DOHH2 (cell line): ENCODE measurements at regions not wholly inside any gene's neighbourhood (a gene's known extent, or its start where the extent isn't known, plus 50 kb on each side); places are given as distances from the start of the nearest gene placed in this dataset.

Source experiments
- H3F3A ChIP-seq: fragments of 200-600 bp; sonication (generic), shearing (Covaris generic); 2 replicates; pipeline ENCODE4 v1.6.0; 2016; ENCODE audit warnings: antibody characterized with exemption, mild to moderate bottlenecking; ENCODE audit not compliant: control insufficient read depth, insufficient read depth
- H3K27ac ChIP-seq: fragments of 200-600 bp; sonication (generic); 2 replicates; pipeline ENCODE4 v1.5.1; 2014; ENCODE audit warnings: low read depth, mild to moderate bottlenecking, low read length, moderate library complexity
- H3K27me3 ChIP-seq: fragments of 200-600 bp; sonication (generic); 2 replicates; pipeline ENCODE4 v1.6.1; 2014; ENCODE audit warnings: mild to moderate bottlenecking, low read length, mixed read lengths; ENCODE audit not compliant: control insufficient read depth
- H3K36me3 ChIP-seq: fragments of 200-600 bp; sonication (generic); 2 replicates; pipeline ENCODE4 v1.6.1; 2014; ENCODE audit warnings: mild to moderate bottlenecking, low read length, moderate library complexity, mixed read lengths; ENCODE audit not compliant: control insufficient read depth
- H3K4me1 ChIP-seq: fragments of 200-600 bp; sonication (generic); 2 replicates; pipeline ENCODE4 v1.6.1; 2014; ENCODE audit warnings: mild to moderate bottlenecking, low read length, mixed read lengths; ENCODE audit not compliant: control insufficient read depth
- H3K4me2 ChIP-seq: fragments of 200-600 bp; sonication (generic); 2 replicates; pipeline ENCODE4 v1.6.0; 2014; ENCODE audit warnings: mild to moderate bottlenecking, low read length, moderate library complexity
- H3K4me3 ChIP-seq: fragments of 200-600 bp; sonication (generic); 2 replicates; pipeline ENCODE4 v1.5.1; 2014; ENCODE audit warnings: mild to moderate bottlenecking, low read length, mixed read lengths
- H3K79me2 ChIP-seq: fragments of 200-600 bp; sonication (generic); 2 replicates; pipeline ENCODE4 v1.6.1; 2014; ENCODE audit warnings: mild to moderate bottlenecking, low read length, mixed read lengths; ENCODE audit not compliant: control insufficient read depth
- H3K9me2 ChIP-seq: fragments of 200-600 bp; sonication (generic); replicated peaks from 2 replicates; pipeline ENCODE4 v1.6.1; 2014; ENCODE audit warnings: mild to moderate bottlenecking, low read length, mixed read lengths; ENCODE audit not compliant: control insufficient read depth
- H3K9me3 ChIP-seq: fragments of 200-600 bp; sonication (generic); 2 replicates; pipeline ENCODE4 v1.6.1; 2014; ENCODE audit warnings: antibody characterized with exemption, low read length, mixed read lengths; ENCODE audit not compliant: control insufficient read depth, insufficient read depth
- H4K20me1 ChIP-seq: fragments of 200-600 bp; sonication (generic); 2 replicates; pipeline ENCODE4 v1.6.0; 2014; ENCODE audit warnings: low read depth, mild to moderate bottlenecking, antibody characterized with exemption, low read length, moderate library complexity; ENCODE audit not compliant: control insufficient read depth, insufficient read depth
- EZH2phosphoT487 ChIP-seq: fragments of 200-600 bp; sonication (generic); IDR thresholded peaks from 2 replicates; pipeline ENCODE4 v1.6.1; 2017; ENCODE audit warnings: borderline replicate concordance, mild to moderate bottlenecking, antibody characterized with exemption, low read length, moderate library complexity, mixed read lengths
- TF ChIP-seq, protein P1 (sequence below): fragments of 200-600 bp; sonication (generic); IDR thresholded peaks from one replicate; pipeline ENCODE4 v1.5.1; 2014; ENCODE audit warnings: antibody characterized with exemption, mild to moderate bottlenecking, low read depth, low read length; ENCODE audit not compliant: poor library complexity, severe bottlenecking

DNA sequence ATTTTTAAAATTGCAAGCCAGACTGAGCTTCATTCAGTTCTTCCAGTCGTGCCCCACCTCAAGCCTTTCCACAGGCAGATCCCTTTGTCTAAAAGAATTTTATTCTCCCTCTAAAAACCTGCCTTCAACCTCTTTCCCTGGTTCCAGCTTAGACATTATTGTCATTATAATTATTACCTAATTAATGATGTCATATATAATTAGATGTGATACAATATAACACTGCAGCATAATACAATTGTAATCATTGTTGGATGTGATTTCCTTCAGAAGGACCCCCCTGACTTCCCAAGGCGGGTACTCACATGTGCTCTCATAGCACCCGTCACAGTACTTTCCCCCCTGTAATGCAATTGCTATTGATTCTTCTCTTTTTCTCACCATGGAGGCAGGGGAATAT, 88.6 kb downstream of the GPAM start:
- no peaks in the 10 kb centered on the region for H3K9me3 ChIP-seq
- no peaks in the 10 kb centered on the region for H3K4me1 ChIP-seq
- no peak for TF ChIP-seq EZH2phosphoT487
- TF ChIP-seq, protein P1, sequence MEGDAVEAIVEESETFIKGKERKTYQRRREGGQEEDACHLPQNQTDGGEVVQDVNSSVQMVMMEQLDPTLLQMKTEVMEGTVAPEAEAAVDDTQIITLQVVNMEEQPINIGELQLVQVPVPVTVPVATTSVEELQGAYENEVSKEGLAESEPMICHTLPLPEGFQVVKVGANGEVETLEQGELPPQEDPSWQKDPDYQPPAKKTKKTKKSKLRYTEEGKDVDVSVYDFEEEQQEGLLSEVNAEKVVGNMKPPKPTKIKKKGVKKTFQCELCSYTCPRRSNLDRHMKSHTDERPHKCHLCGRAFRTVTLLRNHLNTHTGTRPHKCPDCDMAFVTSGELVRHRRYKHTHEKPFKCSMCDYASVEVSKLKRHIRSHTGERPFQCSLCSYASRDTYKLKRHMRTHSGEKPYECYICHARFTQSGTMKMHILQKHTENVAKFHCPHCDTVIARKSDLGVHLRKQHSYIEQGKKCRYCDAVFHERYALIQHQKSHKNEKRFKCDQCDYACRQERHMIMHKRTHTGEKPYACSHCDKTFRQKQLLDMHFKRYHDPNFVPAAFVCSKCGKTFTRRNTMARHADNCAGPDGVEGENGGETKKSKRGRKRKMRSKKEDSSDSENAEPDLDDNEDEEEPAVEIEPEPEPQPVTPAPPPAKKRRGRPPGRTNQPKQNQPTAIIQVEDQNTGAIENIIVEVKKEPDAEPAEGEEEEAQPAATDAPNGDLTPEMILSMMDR = no peak

DNA sequence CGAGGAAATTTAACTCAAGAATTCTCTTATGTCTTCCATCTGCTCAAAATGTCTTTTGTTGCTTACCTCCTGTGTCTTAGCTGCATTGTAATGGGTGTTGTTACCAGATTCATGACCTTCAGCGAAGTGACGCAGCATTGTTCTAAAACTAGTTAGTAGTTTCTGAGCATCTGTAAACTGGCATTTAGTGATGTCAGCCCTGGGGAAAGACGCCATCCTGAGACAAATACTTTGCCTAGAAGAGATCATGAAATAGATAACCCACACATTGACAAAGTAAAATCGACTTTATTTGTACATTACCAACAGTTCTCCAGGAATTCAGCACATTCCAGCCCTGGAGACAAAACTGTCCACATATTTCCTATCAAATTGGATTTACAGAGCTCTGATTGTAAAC, 87.8 kb downstream of the GPAM start:
- Histone ChIP-seq H3K9me2 (no peaks in the 10 kb centered on the region), H3F3A (no peaks in the 10 kb centered on the region), H3K79me2 (no peaks in the 10 kb centered on the region), H3K4me3 (no peak overlapping the region), H4K20me1 (no peaks in the 10 kb centered on the region), H3K4me2 (no peak overlapping the region), H3K4me1 (no peaks in the 10 kb centered on the region), H3K27ac (no peak overlapping the region), H3K36me3 (no peaks in the 10 kb centered on the region), H3K27me3 (no peaks in the 10 kb centered on the region), H3K9me3 (no peaks in the 10 kb centered on the region)
- TF ChIP-seq, protein P1 = no peak
- TF ChIP-seq EZH2phosphoT487 = no peak

More for the DNA sequence above, 88.6 kb downstream of the GPAM start:
- H3K4me3 ChIP-seq = no peak overlapping the region
- H4K20me1 ChIP-seq = no peaks in the 10 kb centered on the region
- no peaks in the 10 kb centered on the region for H3K79me2 ChIP-seq
- H3F3A ChIP-seq = no peaks in the 10 kb centered on the region
- H3K27ac ChIP-seq = no peak overlapping the region
- H3K27me3 ChIP-seq = no peaks in the 10 kb centered on the region
- no peaks in the 10 kb centered on the region for H3K36me3 ChIP-seq
- no peaks in the 10 kb centered on the region for H3K9me2 ChIP-seq
- no peak overlapping the region for H3K4me2 ChIP-seq

DNA sequence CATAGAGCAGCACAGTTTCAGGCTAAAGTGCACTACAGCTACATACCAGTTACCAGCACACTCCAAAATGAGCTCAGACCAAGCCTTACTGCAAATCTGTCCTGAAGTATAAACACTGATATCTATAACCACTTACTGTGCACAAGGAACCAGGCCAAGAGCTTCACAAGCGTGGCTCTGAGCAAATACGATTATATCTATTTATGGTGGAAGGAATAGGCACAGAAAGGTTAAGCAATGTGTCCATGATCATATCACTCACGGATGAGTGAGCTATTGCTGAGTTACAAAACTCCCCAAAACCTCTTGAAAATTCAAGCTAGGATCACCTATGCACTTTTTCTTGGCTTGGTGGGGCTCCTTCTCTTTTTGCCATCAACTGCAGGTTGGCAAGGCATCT, 84.9 kb downstream of the GPAM start:
- H3K4me3 ChIP-seq = no peak overlapping the region
- no peaks in the 10 kb centered on the region for H3K79me2 ChIP-seq
- no peak overlapping the region for H3K27ac ChIP-seq
- H3K36me3 ChIP-seq = no peaks in the 10 kb centered on the region
- TF ChIP-seq EZH2phosphoT487 = no peak
- TF ChIP-seq, protein P1 = no peak
- no peaks in the 10 kb centered on the region for H3K27me3 ChIP-seq
- no peaks in the 10 kb centered on the region for H3K4me1 ChIP-seq
- no peaks in the 10 kb centered on the region for H3K9me2 ChIP-seq
- H4K20me1 ChIP-seq = no peaks in the 10 kb centered on the region
- no peaks in the 10 kb centered on the region for H3F3A ChIP-seq
- H3K9me3 ChIP-seq = no peaks in the 10 kb centered on the region
- H3K4me2 ChIP-seq = no peak overlapping the region
